D341Med (cell line): ENCODE measurements at regions not wholly inside any gene's neighbourhood (a gene's known extent, or its start where the extent isn't known, plus 50 kb on each side); places are given as distances from the start of the nearest gene placed in this dataset.

Experiments
- DNase-seq: peaks from one replicate; pipeline ENCODE4 v3.0.0; 2012; ENCODE audit warnings: low spot score

DNA sequence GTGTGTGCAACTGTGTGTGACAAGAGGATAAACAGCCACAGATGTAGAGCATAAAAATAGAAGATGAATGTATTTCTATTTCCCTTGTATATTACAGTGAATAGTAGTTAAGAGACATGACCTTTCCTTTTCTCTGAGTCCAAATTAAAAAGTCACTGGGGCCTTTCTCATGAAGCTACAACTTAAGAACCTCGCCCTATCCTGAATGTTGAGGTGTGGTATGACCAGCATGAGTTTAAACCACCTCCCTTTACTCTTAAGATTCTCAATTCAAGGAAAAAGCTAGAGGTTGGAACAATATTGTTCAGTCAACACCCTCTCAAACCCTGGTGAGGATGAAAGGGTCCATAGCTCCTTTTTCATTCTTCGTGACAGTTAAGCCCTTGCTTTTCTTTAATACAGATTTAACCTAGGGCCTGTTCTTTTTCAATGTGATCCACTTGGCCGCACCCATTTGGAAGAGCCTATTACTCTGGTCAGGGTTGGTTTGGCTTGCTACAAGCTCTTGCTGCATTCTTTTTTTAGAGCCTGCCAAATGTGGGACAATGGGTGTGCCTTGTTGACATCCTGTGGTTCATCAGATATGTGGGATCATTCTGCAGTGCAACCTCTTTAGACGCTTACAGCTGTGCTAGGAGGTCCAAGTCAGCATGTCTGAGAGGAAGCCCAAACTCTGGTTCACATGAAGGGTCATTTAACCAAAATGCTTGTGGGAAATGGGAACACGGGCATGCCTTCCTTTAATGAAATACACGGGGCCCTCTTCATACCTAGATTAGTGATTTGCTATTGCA is 290.0 kb downstream of the HAO1 start:
- no peak for DNase-seq

DNA sequence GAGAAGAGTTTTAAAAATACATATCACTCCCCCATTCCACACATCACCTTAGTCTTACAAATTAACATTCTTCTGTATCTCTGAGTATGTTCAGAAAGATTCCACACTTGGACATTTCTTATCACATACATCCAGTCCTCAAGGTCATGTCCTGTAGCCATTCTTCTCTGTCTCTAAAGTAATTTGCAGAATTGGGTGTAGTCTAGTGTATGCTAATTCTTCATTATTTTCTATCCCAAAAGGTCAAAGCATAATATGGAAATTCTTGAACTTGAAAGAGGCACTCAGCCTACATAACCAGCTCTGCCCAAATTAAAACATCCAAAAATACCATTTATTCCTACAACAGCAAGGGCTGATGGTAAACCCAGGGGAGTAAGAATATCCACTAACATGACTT is 286.0 kb downstream of the HAO1 start:
- no peak for DNase-seq

DNA sequence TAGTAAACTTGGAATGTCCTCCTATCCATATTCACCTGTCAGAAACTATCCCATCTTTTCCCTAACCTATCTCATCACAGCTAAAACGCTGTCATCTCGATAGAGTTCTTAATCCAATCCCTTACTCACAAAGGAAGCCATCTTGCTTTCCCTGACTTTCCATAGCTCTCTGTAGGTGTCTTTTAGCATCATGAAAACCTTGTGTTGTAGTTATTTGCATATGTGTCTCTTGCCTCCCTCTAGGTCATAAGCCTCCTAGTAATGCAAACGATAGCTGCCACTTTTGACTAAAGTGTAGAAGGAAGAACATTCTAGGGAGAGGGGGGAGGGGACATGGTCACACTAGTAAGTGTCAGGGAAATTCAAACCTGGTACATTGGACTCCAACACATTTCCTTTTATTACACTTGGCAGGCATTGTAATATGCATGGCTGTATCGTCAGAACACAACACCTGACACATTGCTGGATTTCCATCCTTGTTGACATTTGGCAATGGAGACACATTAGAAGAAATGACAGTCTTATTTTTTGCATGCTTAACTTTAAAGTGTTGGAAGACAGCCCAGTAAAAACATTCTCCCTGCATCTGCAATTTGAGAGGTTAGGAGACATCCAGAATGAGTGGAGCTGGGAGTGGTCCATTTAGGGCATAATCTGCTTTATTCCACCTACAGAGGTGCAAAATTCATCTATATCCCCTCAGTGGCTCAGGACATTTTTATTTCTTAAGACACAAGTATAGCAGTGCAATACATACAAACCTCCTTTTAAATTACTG is 283.4 kb downstream of the HAO1 start:
- no peak for DNase-seq

DNA sequence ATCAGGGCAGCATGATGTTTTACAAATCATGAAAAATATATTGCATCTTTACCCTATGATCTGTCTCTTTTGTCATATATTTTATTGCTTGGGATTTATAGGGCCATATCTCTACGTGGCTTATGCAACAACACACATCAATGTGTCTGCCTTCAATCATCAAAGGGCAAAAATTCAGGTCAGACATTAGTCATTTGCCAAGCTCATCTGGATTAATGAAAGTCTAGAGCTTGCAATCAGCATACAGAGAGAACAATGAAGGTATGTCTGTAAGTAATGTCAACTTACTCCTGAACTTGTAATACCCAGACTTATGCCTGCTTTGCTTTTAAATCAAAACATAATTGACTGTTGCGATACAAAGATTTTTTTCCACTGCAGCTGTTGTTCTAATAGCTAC is 282.7 kb downstream of the HAO1 start:
- DNase-seq = no peak

DNA sequence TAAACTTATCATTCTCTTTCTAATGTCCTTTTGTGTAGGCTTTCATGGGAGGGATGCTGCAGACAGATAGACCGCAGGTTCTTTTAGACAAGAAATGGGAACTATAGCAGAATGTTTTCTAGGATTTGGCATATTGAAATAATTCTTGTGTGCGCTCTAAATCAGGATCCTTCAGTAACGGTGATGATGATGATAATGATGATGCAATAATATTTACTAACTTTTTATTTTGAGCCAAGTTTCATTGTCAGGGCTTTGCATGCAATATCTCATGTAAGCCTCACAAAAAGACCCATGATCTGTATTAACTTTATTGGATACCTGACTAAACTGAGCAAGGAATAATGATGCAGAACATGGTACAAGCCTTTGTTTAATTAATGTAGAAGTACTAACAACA is 280.1 kb downstream of the HAO1 start:
- no peak for DNase-seq

DNA sequence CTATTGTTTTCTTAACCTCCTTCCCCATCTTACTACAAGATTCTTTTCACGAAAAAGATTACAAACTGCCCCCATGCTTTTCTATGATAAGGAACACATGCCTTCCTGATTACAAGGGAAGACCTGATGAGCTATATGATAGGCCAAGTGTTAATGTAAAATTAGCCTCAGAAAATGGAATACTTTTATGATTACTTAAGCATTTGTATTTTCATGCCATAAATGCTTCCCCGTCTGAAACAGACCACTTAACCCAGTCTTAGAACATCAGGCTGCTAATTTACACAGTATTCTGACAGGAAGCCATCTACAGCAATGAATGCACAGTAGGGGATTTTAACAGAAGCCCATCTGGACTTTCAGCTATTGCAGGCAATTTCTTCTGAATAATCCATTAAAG is 274.9 kb downstream of the HAO1 start:
- DNase-seq = no peak

DNA sequence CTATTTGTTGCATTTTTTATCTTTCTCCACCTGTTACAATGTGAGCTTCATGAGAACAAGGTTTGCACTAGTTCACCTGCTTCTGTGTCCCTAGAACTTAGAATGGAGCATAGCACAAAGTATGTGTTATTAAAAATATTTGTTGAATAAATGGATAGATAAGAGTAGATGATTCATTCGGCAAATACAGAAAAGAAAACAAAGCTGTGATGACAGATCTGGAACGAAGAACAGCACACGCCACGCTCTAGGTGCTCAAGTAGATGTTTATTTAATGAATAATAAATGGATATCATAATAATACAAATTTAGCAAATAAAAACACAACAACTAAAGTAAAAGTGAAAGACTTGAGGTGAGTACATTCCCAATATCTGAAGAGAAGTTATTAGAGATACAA is 273.1 kb downstream of the HAO1 start:
- DNase-seq = no peak

DNA sequence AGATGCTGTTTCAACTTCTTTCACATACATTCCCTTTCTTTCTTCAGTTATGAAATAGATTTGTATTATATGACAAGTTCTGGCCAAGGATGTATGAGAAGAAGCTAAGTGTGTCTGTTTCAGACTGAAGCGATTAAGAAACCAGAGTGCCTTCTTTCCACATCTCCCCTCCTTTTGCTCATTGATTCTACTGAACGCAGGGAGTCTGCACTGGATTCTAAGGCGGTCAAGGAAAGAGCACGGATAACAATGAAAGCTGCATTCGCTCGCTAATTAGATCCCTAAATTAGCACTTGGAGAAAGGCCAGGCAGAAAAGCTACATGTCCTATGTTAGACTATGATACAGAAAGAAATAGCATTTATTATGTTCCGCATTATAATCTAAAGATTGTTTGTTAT is 267.7 kb downstream of the HAO1 start:
- DNase-seq = no peak

DNA sequence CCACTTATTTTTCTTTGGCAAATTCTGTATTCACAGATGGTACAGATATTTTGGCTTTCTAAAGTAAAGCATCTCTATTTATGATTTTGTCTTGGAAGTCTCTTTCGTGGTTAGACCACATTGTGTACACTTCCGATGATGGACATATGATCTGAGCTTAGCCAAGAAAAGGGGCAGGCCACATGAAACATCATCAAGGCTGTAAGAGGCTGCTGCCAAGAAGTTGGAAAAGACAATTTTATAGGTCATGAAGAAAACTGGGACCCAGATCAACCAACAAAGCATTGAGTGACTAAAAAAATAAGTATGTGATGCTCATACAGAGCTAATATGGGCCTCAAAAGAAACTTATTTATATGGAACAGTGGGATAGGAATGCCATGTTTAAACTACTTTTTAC is 266.4 kb downstream of the HAO1 start:
- no peak for DNase-seq

DNA sequence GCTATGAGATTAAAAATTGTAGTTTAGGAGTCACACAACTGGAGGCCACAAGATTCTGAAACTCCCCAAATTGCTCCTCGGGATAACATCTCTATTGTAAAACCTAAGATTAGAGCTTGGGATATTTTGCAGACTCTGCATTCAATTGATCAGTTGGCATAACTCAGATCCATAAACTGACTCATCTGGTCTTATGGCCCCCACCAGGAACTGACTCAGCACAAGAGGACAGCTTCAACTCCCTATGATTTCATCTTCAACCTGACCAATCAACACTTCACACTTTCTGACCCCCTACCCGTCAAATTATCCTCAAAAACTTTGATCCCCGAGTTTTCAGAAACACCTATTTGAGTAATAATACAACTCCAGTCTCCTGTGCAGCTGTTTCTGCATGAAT is 257.3 kb downstream of the HAO1 start:
- DNase-seq = no peak

DNA sequence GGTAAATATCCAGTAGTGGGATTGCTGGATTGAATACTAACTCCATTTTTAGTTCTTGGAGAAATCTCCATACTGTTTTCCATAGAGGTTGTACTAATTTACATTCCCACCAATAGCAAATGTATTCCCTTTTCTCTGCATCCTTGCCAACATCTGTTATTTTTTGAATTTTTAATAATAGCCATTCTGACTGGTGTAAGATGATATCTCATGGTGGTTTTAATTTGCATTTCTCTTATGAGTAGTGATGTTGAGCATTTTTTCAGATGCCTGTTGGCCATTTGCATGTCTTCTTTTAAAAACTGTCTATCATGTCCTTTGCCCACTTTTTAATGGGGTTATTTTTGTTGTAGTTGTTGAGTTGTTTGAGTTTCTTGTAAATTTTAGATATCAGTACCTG is 253.2 kb downstream of the HAO1 start:
- no peak for DNase-seq

DNA sequence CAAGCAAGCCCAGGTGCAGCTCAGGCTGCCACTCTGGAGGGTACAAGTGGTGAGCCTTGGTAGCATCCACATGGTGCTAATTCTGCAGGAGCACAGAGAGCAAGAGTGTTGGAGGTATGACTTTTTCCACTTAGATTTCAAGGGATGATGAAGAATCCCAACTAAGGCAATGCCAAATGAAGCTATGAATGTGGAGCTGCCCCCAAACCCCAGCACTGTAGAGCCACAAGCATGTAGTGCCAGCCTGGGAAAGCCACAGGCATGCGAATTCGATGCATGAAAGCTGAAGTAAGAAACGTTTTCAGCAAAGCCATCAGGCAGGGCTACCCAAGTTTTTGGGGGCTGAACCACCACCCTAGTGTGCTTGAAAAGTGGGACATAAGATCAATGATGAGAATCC is 251.1 kb downstream of the HAO1 start:
- no peak for DNase-seq

DNA sequence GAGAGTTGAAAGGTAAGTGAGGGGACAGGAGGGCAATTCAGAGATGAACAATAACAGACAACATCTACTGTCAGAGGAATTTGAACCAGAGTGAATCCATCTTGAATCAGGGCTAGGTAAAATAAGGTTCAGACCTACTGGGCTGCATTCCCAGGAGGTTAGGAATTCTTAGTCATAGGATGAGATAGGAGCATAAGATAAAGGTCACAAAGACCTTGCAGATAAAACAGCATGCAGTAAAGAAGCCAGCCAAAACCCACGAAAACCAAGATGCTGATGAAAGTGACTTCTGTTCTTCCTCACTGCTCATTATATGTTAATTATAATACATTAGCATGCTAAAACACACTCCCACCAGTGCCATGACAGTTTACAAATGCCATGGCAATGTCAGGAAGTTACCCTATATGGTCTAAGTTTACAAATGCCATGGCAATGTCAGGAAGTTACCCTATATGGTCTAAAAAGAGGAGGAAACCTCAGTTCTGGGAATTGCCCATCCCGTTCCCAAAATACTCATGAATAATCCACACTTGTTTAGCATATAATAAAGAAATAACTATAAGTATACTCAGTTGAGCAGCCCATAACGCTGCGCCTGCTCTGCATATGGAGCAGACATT is 248.5 kb downstream of the HAO1 start:
- DNase-seq = no peak

DNA sequence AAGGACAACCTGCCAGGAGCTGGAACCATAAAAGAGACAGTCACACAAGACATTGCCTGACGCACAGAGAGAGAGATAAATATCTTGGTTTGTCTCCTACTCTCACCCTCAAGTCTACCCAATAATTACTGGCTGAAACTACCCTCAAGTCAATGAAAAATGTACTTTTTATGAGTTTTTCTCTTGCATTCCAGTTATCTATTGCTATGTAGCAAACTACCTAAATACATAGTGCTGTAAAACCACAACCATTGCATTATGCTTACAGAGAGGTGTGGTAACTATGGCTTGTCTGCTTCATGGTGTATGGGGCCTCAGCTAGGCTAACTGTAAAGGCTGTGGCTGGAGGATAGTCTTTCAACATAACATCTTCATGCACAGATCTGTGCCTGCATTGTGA is 247.8 kb downstream of the HAO1 start:
- no peak for DNase-seq

DNA sequence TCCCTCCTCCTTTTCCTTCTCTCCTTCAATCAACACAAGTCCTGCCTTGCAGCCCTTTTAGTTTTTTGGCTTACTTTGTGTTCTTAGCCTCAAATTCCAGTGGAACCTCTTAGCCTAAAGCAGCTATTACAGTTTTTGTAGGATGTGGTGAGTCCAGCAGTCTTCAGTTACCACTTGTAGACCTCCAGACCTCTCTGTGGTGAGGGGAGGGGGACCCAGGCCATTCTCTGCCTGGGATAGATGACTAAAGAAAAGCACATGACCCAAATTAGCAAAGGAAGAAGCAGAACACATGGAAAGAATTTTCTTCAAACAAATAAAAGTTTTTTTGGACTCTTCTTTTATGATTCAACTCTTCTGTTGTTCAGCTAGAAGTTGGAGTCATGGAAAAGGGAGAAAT is 246.5 kb downstream of the HAO1 start:
- no peak for DNase-seq

DNA sequence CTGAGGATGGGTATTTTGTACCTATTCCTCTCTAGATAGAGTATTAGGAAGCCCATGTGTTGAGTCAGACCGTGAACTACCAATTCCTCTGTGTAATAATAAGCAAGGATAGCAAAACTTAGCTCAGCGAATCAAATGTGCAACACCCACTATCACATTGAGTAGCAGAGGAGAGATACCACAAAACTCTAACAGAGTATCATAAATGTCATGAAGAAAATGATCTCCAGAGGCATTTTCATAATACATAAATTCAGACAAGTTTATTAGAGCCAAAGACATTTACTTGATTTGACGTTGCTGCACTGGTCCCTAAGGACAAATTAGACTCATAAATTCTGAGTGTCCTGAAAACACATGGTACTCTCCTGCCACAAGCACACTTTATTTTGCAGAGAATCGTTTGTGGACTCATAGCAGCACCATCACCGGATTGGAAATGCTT is 245.2 kb downstream of the HAO1 start:
- DNase-seq = no peak

DNA sequence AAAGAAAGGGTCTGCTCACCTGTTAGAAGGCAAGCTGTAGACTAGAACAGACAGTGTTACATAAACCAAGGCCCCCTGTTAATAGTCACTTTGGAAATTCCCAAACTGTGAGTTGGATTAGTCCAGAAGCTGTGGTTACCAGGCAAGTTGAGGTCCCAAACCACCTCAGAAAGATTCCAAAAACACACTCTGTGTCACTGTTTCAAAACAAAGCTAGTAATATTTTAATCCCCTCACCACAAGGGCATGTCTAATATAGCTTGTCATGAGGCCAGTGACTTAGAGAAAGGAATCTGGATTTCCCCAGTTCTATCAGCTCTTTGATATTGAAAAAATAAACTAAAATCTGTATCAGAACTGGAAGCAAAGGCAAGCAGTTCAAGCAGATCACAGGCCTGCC is 244.6 kb downstream of the HAO1 start:
- DNase-seq = no peak

DNA sequence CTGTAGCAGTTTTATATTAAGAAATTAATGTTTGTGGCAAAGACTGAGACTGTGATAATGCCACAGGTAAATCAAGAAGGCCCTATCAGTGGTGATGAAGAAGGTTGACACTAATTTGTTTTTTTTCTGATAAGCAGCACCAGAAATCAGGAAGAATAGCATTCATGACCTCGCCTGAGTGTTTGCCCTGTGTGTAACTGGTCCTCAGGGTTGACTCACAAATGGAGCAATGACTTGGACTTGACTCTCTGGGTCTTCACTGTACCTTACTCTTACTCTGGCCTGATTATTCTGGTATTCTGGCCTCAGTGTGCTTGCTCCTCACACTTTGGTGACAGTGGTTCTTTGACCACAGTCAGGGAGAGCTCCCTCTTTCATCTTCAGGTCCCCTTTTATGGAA is 243.9 kb downstream of the HAO1 start:
- DNase-seq = no peak

DNA sequence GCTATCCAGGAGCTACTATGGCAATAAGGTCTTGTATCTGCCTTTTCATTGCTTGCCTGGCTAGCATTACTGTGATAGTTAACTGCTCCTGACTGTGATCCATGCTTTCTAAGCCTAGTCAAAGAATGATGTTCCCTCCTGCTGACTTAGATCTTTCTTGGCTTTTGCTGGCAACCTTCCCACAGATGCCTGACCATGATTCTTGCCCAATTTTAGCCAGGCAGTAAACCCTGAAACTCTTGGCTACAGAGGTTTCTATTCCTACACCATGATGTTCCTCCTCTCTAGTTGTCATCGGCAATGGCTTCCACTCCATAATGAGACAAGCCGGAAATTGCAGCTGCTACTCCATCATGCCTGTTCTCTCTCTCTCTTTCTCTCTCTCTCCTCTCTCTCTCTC is 238.1 kb downstream of the HAO1 start:
- DNase-seq = no peak

DNA sequence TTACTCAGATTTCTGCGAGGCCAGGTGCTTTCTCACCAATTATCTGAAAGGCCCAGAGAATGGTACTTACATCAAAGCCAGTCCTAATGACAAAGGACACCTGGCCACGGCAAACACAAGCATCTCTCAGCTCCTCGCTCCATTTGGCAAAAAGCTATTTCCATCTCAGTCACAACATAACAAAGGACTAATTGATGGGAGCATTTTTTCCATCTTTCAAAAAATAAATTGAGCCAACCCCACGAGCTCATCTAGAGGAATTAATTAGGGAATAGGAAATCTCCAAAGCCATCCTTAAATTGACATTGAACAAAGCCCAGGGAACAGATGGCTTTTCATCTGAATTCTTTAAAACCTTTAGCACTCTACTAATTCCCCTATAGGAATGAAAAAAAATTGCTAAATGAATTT is 236.7 kb downstream of the HAO1 start:
- no peak for DNase-seq

DNA sequence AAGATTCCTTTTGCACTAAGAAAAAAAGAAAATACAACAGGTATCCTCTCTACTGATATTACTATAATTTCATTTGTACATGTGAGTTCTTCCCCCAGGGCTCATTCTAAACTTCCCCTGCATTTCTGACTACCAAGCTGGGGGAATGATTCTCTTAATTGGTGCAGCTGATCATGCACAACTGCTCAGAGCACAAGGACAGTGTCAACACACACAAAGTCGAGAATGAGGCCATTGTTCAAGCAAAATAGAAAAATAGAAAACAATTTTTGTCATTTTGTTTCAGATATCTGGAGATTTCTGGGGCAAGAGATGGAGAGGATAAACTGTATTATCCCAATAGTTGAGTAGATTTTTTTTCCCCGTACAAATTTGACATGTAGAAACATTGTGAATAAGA is 236.3 kb downstream of the HAO1 start:
- no peak for DNase-seq

DNA sequence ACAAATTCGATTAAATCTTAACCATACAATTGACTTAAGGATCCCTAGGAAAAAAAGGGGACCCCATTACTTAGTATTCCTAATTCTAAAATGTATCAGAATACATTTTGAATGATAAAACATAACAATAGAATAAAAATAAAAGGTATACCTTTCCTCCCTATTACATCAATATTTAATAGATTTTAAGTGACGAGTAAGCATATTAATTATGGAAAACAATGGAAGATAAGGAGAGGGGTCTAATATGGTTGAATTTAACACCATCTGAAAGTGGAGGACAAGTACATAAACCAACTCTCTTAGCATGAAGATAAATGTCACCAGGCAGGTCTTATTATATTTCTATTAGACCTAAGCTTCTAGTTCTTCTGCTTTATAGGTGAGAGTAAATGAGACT is 232.1 kb downstream of the HAO1 start:
- DNase-seq = no peak

DNA sequence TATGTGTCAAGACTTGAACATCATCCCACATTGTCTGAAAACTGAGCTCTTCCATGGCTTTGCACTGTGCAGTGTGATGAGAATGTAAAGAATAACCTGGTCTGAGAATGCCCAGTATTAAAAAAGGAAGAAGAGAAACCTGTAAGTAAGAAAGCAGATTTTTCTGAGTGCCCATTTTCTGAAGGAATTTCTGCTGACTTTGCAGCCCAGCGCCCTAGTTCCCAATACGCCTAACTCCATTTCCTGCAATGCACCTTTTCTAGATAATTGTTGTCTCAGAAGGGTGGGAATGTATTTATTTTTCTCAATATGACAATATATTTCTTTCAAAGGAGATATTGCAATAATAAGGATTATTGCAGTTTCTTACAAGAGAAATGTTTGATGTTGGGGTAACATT is 231.5 kb downstream of the HAO1 start:
- no peak for DNase-seq
